ENCODE measurements at regions not wholly inside any gene's neighbourhood (a gene's known extent, or its start where the extent isn't known, plus 50 kb on each side); places are given as distances from the start of the nearest gene placed in this dataset.
A peak's percentile ranks its signal among the peaks of the same experiment; 100 is the strongest.

GRCh38 chr5:92369587-92369986 lies 986.5 kb upstream of the ARRDC3 start:
- no CpG with 5 or more reads among the region's 1 CpG for WGBS (ENCODE audit: extremely low coverage, insufficient coverage, insufficient read length)
- Histone ChIP-seq H2BK12ac (ENCODE audit: low read length) (no peak overlapping the region), H2BK5ac (ENCODE audit: low read depth, low read length, poor library complexity) (no peak overlapping the region), H3K4me1 (ENCODE audit: control insufficient read depth in 1 of 2, insufficient read depth in 2 of 2, low read length in 2 of 2) (no peaks in the 10 kb centered on the region), H2BK120ac (ENCODE audit: insufficient read depth, low read length, poor library complexity) (no peak overlapping the region), H2AFZ (ENCODE audit: insufficient read depth, low read length, poor library complexity) (no peak overlapping the region), H3K79me2 (ENCODE audit: control insufficient read depth, insufficient read depth, low read length, poor library complexity) (no peaks in the 10 kb centered on the region), H3K36me3 (ENCODE audit: control insufficient read depth in 1 of 2, insufficient read depth in 2 of 2, low read length in 2 of 2) (no peaks in the 10 kb centered on the region), H3K79me1 (ENCODE audit: low read length) (no peaks in the 10 kb centered on the region), H4K8ac (ENCODE audit: low read depth, low read length) (no peak overlapping the region), H3K9me3 (ENCODE audit: insufficient read depth, low read depth, low read length) (no peaks in the 10 kb centered on the region), H3K23ac (ENCODE audit: low read length) (no peak overlapping the region), H3K4me2 (ENCODE audit: low read length) (no peak overlapping the region), H2AK5ac (ENCODE audit: low read length) (no peak overlapping the region), H3K27me3 (ENCODE audit: insufficient read depth, low read length) (no peaks in the 10 kb centered on the region), H3K9ac (ENCODE audit: low read length) (no peak overlapping the region), H4K12ac (ENCODE audit: low read depth, low read length) (no peak overlapping the region), H4K91ac (ENCODE audit: low read depth, low read length) (no peak overlapping the region), H3K27ac (ENCODE audit: low read depth, low read length) (no peak overlapping the region), H3K4me3 (ENCODE audit: low read depth, low read length) (no peak overlapping the region), H3K14ac (ENCODE audit: low read length) (no peak overlapping the region), H3K4ac (ENCODE audit: low read depth, low read length) (no peak overlapping the region), H3K18ac (ENCODE audit: low read length) (no peak overlapping the region)
- DNase-seq, result no peak

- H2AK5ac ChIP-seq (ENCODE audit: low read length), result no peak overlapping the region
- H3K14ac ChIP-seq (ENCODE audit: low read length), result no peak overlapping the region
- H2BK120ac ChIP-seq (ENCODE audit: insufficient read depth, low read length, poor library complexity), result no peak overlapping the region
- H4K12ac ChIP-seq (ENCODE audit: low read depth, low read length), result no peak overlapping the region
- no peak overlapping the region for H3K27ac ChIP-seq (ENCODE audit: low read depth, low read length)
- no peaks in the 10 kb centered on the region for H3K79me1 ChIP-seq (ENCODE audit: low read length)
- H3K18ac ChIP-seq (ENCODE audit: low read length), result no peak overlapping the region
- no peaks in the 10 kb centered on the region for H3K9me3 ChIP-seq (ENCODE audit: insufficient read depth, low read depth, low read length)
- no peak overlapping the region for H2BK12ac ChIP-seq (ENCODE audit: low read length)
- no peak overlapping the region for H2BK5ac ChIP-seq (ENCODE audit: low read depth, low read length, poor library complexity)
- DNase-seq, result no peak
- H3K4me1 ChIP-seq (ENCODE audit: control insufficient read depth in 1 of 2, insufficient read depth in 2 of 2, low read length in 2 of 2), result no peaks in the 10 kb centered on the region
- no peak overlapping the region for H3K4ac ChIP-seq (ENCODE audit: low read depth, low read length)
- H3K4me2 ChIP-seq (ENCODE audit: low read length), result no peak overlapping the region
- H3K4me3 ChIP-seq (ENCODE audit: low read depth, low read length), result no peak overlapping the region
- H4K8ac ChIP-seq (ENCODE audit: low read depth, low read length), result no peak overlapping the region
- no peaks in the 10 kb centered on the region for H3K79me2 ChIP-seq (ENCODE audit: control insufficient read depth, insufficient read depth, low read length, poor library complexity)
- no peaks in the 10 kb centered on the region for H3K27me3 ChIP-seq (ENCODE audit: insufficient read depth, low read length)
- H3K36me3 ChIP-seq (ENCODE audit: control insufficient read depth in 1 of 2, insufficient read depth in 2 of 2, low read length in 2 of 2), result no peaks in the 10 kb centered on the region
- no peak overlapping the region for H4K91ac ChIP-seq (ENCODE audit: low read depth, low read length)
- no CpG with 5 or more reads among the region's 3 CpGs for WGBS (ENCODE audit: extremely low coverage, insufficient coverage, insufficient read length)
- H3K9ac ChIP-seq (ENCODE audit: low read length), result no peak overlapping the region
- no peak overlapping the region for H3K23ac ChIP-seq (ENCODE audit: low read length)
- no peak overlapping the region for H2AFZ ChIP-seq (ENCODE audit: insufficient read depth, low read length, poor library complexity)
Measured at GRCh38 chr5:92364986-92365550, 982.0 kb upstream of the ARRDC3 start.

GRCh38 chr5:92353107-92354030 lies 970.3 kb upstream of the ARRDC3 start:
- no peak overlapping the region for H2AK5ac ChIP-seq (ENCODE audit: low read length)
- H3K4ac ChIP-seq (ENCODE audit: low read depth, low read length), result no peak overlapping the region
- H3K36me3 ChIP-seq (ENCODE audit: control insufficient read depth in 1 of 2, insufficient read depth in 2 of 2, low read length in 2 of 2), result no peaks in the 10 kb centered on the region
- H3K79me1 ChIP-seq (ENCODE audit: low read length), result no peaks in the 10 kb centered on the region
- H2BK5ac ChIP-seq (ENCODE audit: low read depth, low read length, poor library complexity), result no peak overlapping the region
- no peak overlapping the region for H4K91ac ChIP-seq (ENCODE audit: low read depth, low read length)
- H4K12ac ChIP-seq (ENCODE audit: low read depth, low read length), result no peak overlapping the region
- no peak overlapping the region for H2AFZ ChIP-seq (ENCODE audit: insufficient read depth, low read length, poor library complexity)
- H2BK120ac ChIP-seq (ENCODE audit: insufficient read depth, low read length, poor library complexity), result no peak overlapping the region
- no peak overlapping the region for H3K27ac ChIP-seq (ENCODE audit: low read depth, low read length)
- no peak overlapping the region for H3K4me3 ChIP-seq (ENCODE audit: low read depth, low read length)
- no peak overlapping the region for H3K4me2 ChIP-seq (ENCODE audit: low read length)
- no peaks in the 10 kb centered on the region for H3K27me3 ChIP-seq (ENCODE audit: insufficient read depth, low read length)
- no peak for DNase-seq
- H3K9me3 ChIP-seq (ENCODE audit: insufficient read depth, low read depth, low read length), result peaks cover 3% of the 10 kb centered on the region
- no peaks in the 10 kb centered on the region for H3K4me1 ChIP-seq (ENCODE audit: control insufficient read depth in 1 of 2, insufficient read depth in 2 of 2, low read length in 2 of 2)
- H3K18ac ChIP-seq (ENCODE audit: low read length), result no peak overlapping the region
- WGBS (ENCODE audit: extremely low coverage, insufficient coverage, insufficient read length), result no CpG with 5 or more reads among the region's 5 CpGs
- no peak overlapping the region for H3K9ac ChIP-seq (ENCODE audit: low read length)
- H4K8ac ChIP-seq (ENCODE audit: low read depth, low read length), result no peak overlapping the region
- H2BK12ac ChIP-seq (ENCODE audit: low read length), result no peak overlapping the region
- no peaks in the 10 kb centered on the region for H3K79me2 ChIP-seq (ENCODE audit: control insufficient read depth, insufficient read depth, low read length, poor library complexity)
- no peak overlapping the region for H3K23ac ChIP-seq (ENCODE audit: low read length)
- no peak overlapping the region for H3K14ac ChIP-seq (ENCODE audit: low read length)

- peak; percentile 1 to 67 for DNase-seq
- H3K79me1 ChIP-seq (ENCODE audit: low read length), result no peaks in the 10 kb centered on the region
- no peak overlapping the region for H3K4ac ChIP-seq (ENCODE audit: low read depth, low read length)
- H3K4me3 ChIP-seq (ENCODE audit: low read depth, low read length), result no peak overlapping the region
- H2BK120ac ChIP-seq (ENCODE audit: insufficient read depth, low read length, poor library complexity), result no peak overlapping the region
- no peak overlapping the region for H3K4me2 ChIP-seq (ENCODE audit: low read length)
- WGBS (ENCODE audit: extremely low coverage, insufficient coverage, insufficient read length), result no CpG with 5 or more reads among the region's 2 CpGs
- no peak overlapping the region for H3K14ac ChIP-seq (ENCODE audit: low read length)
- no peak overlapping the region for H3K23ac ChIP-seq (ENCODE audit: low read length)
- no peak overlapping the region for H4K12ac ChIP-seq (ENCODE audit: low read depth, low read length)
- H3K36me3 ChIP-seq (ENCODE audit: control insufficient read depth in 1 of 2, insufficient read depth in 2 of 2, low read length in 2 of 2), result no peaks in the 10 kb centered on the region
- H2AFZ ChIP-seq (ENCODE audit: insufficient read depth, low read length, poor library complexity), result no peak overlapping the region
- H2BK5ac ChIP-seq (ENCODE audit: low read depth, low read length, poor library complexity), result no peak overlapping the region
- H3K9me3 ChIP-seq (ENCODE audit: insufficient read depth, low read depth, low read length), result no peaks in the 10 kb centered on the region
- no peak overlapping the region for H2AK5ac ChIP-seq (ENCODE audit: low read length)
- no peak overlapping the region for H4K91ac ChIP-seq (ENCODE audit: low read depth, low read length)
- H3K18ac ChIP-seq (ENCODE audit: low read length), result no peak overlapping the region
- no peak overlapping the region for H3K27ac ChIP-seq (ENCODE audit: low read depth, low read length)
- H4K8ac ChIP-seq (ENCODE audit: low read depth, low read length), result no peak overlapping the region
- no peak overlapping the region for H3K9ac ChIP-seq (ENCODE audit: low read length)
- no peak overlapping the region for H2BK12ac ChIP-seq (ENCODE audit: low read length)
- H3K4me1 ChIP-seq (ENCODE audit: control insufficient read depth in 1 of 2, insufficient read depth in 2 of 2, low read length in 2 of 2), result no peaks in the 10 kb centered on the region
- H3K79me2 ChIP-seq (ENCODE audit: control insufficient read depth, insufficient read depth, low read length, poor library complexity), result no peaks in the 10 kb centered on the region
- no peaks in the 10 kb centered on the region for H3K27me3 ChIP-seq (ENCODE audit: insufficient read depth, low read length)
Measured at GRCh38 chr5:92337772-92338234, 954.7 kb upstream of the ARRDC3 start.
